HEK293 (cell line): ENCODE measurements at regions not wholly inside any gene's neighbourhood (a gene's known extent, or its start where the extent isn't known, plus 50 kb on each side); places are given as distances from the start of the nearest gene placed in this dataset.
A peak's percentile ranks its signal among the peaks of the same experiment; 100 is the strongest.
"Not testable (repeated sequence)": the region's sequence is repeated elsewhere in the genome, so short reads cannot be mapped to it uniquely, and the experiment has no call there.

ENCODE experiments used
- CTCF ChIA-PET: fragments of 350-600 bp; formaldehyde crosslinking; extraction: SDS; loops from one replicate; lab custom pipeline; 2021; ENCODE audit warnings: antibody characterized with exemption; lab: Yijun Ruan, JAX
- POLR2A ChIA-PET: fragments of 300-600 bp; formaldehyde crosslinking; extraction: SDS; loops from one replicate; lab custom pipeline; 2020; ENCODE audit warnings: antibody characterized with exemption, inconsistent platforms; lab: Yijun Ruan, JAX
- H3K27ac ChIP-seq: fragments of 200-500 bp; sonication (Bioruptor generic); 2 replicates; pipeline ENCODE4 v1.5.1; 2014; ENCODE audit warnings: low read depth, low read length, control low read depth, inconsistent platforms; ENCODE audit errors: extremely low read depth
- H3K36me3 ChIP-seq, 2 experiments: fragments of 200-500 bp in 1 of 2; sonication (Bioruptor generic) in 1 of 2; 1 replicate in 1 of 2; 2 replicates in 1 of 2; pipeline ENCODE4 v1.5.1; 2014 to 2017; ENCODE audit warnings: inconsistent platforms in 2 of 2, low read length in 2 of 2; ENCODE audit not compliant: control insufficient read depth in 2 of 2, insufficient read depth in 1 of 2
- H3K4me1 ChIP-seq: fragments of 200-500 bp; sonication (Bioruptor generic); 2 replicates; pipeline ENCODE4 v1.5.1; 2014; ENCODE audit warnings: mild to moderate bottlenecking, low read length, inconsistent platforms; ENCODE audit not compliant: control insufficient read depth, insufficient read depth
- H3K4me3 ChIP-seq: 2 replicates; pipeline ENCODE4 v1.5.1; 2011; ENCODE audit warnings: low read depth, mild to moderate bottlenecking, control low read depth, low read length, moderate library complexity
- H3K9me3 ChIP-seq: fragments of 200-500 bp; sonication (Bioruptor generic); 2 replicates; pipeline ENCODE4 v1.5.1; 2014; ENCODE audit warnings: low read depth, low read length, inconsistent platforms; ENCODE audit not compliant: control insufficient read depth, insufficient read depth
- BCL11B ChIP-seq: fragments of 450-650 bp; formaldehyde crosslinking; IDR thresholded peaks from 2 replicates; pipeline ENCODE4 v1.5.1; 2016; ENCODE audit warnings: low read depth, missing biosample characterization, missing genetic modification characterization
- GLIS1 ChIP-seq: fragments of 450-650 bp; formaldehyde crosslinking; IDR thresholded peaks from 2 replicates; pipeline ENCODE4 v1.5.1; 2016; ENCODE audit warnings: missing biosample characterization, missing genetic modification characterization
- IKZF3 ChIP-seq: fragments of 450-650 bp; IDR thresholded peaks from 2 replicates; pipeline ENCODE4 v1.5.0; 2018; ENCODE audit warnings: missing biosample characterization, mild to moderate bottlenecking, missing genetic modification characterization, moderate library complexity
- KLF8 ChIP-seq: fragments of 450-650 bp; formaldehyde crosslinking; IDR thresholded peaks from 2 replicates; pipeline ENCODE4 v1.5.1; 2016; ENCODE audit warnings: missing biosample characterization, missing genetic modification characterization
- KLF9 ChIP-seq: fragments of 450-650 bp; formaldehyde crosslinking; IDR thresholded peaks from 2 replicates; pipeline ENCODE4 v1.5.1; 2016; ENCODE audit warnings: missing biosample characterization, missing genetic modification characterization, low read depth
- MYNN ChIP-seq: fragments of 450-650 bp; formaldehyde crosslinking; IDR thresholded peaks from 2 replicates; pipeline ENCODE4 v1.5.1; 2016; ENCODE audit warnings: missing biosample characterization, missing genetic modification characterization, borderline replicate concordance
- SP2 ChIP-seq: fragments of 450-650 bp; formaldehyde crosslinking; IDR thresholded peaks from 2 replicates; pipeline ENCODE4 v1.5.1; 2016; ENCODE audit warnings: missing biosample characterization, missing genetic modification characterization
- SP3 ChIP-seq: fragments of 450-650 bp; formaldehyde crosslinking; IDR thresholded peaks from 2 replicates; pipeline ENCODE4 v1.5.1; 2016; ENCODE audit warnings: missing biosample characterization, missing genetic modification characterization
- YY1 ChIP-seq: fragments of 450-650 bp; formaldehyde crosslinking; IDR thresholded peaks from 2 replicates; pipeline ENCODE4 v1.5.1; 2018; ENCODE audit warnings: missing biosample characterization, missing genetic modification characterization
- ZBTB17 ChIP-seq: fragments of 450-650 bp; formaldehyde crosslinking; IDR thresholded peaks from 2 replicates; pipeline ENCODE4 v1.5.1; 2016; ENCODE audit warnings: missing biosample characterization, missing genetic modification characterization
- ZBTB48 ChIP-seq: fragments of 450-650 bp; formaldehyde crosslinking; IDR thresholded peaks from 2 replicates; pipeline ENCODE4 v1.5.1; 2016; ENCODE audit warnings: missing biosample characterization, missing genetic modification characterization
- ZBTB8A ChIP-seq: fragments of 450-650 bp; formaldehyde crosslinking; IDR thresholded peaks from 2 replicates; pipeline ENCODE4 v1.5.1; 2016; ENCODE audit warnings: missing biosample characterization, missing genetic modification characterization
- ZFHX2 ChIP-seq: fragments of 450-650 bp; formaldehyde crosslinking; conservative IDR thresholded peaks from 2 replicates; pipeline ENCODE4 v1.5.1; 2016; ENCODE audit warnings: missing biosample characterization, missing genetic modification characterization
- ZNF121 ChIP-seq: fragments of 450-650 bp; formaldehyde crosslinking; IDR thresholded peaks from 2 replicates; pipeline ENCODE4 v1.5.1; 2016; ENCODE audit warnings: missing biosample characterization, missing genetic modification characterization
- ZNF2 ChIP-seq: fragments of 450-650 bp; formaldehyde crosslinking; IDR thresholded peaks from 2 replicates; pipeline ENCODE4 v1.5.1; 2016; ENCODE audit warnings: missing biosample characterization, missing genetic modification characterization
- ZNF341 ChIP-seq: fragments of 450-650 bp; formaldehyde crosslinking; IDR thresholded peaks from 2 replicates; pipeline ENCODE4; 2016; ENCODE audit warnings: low read depth, missing biosample characterization, missing genetic modification characterization
- ZNF394 ChIP-seq: fragments of 450-650 bp; formaldehyde crosslinking; IDR thresholded peaks from 2 replicates; pipeline ENCODE4 v1.5.1; 2016; ENCODE audit warnings: missing biosample characterization, missing genetic modification characterization, mild to moderate bottlenecking, moderate library complexity, borderline replicate concordance
- ZNF398 ChIP-seq: fragments of 450-650 bp; formaldehyde crosslinking; IDR thresholded peaks from 2 replicates; pipeline ENCODE4 v1.5.1; 2017; ENCODE audit warnings: missing biosample characterization, missing genetic modification characterization
- ZNF600 ChIP-seq: fragments of 450-650 bp; formaldehyde crosslinking; IDR thresholded peaks from 2 replicates; pipeline ENCODE4 v1.5.1; 2016; ENCODE audit warnings: missing biosample characterization, missing genetic modification characterization
- TF ChIP-seq, protein P1 (sequence below): fragments of 450-650 bp; formaldehyde crosslinking; IDR thresholded peaks from 2 replicates; pipeline ENCODE4 v1.5.1; 2016; ENCODE audit warnings: missing biosample characterization, missing genetic modification characterization
- TF ChIP-seq, protein P2 (sequence below): fragments of 450-650 bp; formaldehyde crosslinking; conservative IDR thresholded peaks from 2 replicates; pipeline ENCODE4 v1.5.1; 2016; ENCODE audit warnings: low read depth, missing biosample characterization, missing genetic modification characterization
- TF ChIP-seq, protein P3 (sequence below): fragments of 450-650 bp; formaldehyde crosslinking; IDR thresholded peaks from 2 replicates; pipeline ENCODE4 v1.5.1; 2016; ENCODE audit warnings: missing biosample characterization, missing genetic modification characterization
- TF ChIP-seq, protein P4 (sequence below): fragments of 450-650 bp; formaldehyde crosslinking; IDR thresholded peaks from 2 replicates; pipeline ENCODE4 v1.5.1; 2017; ENCODE audit warnings: missing biosample characterization, missing genetic modification characterization

- peak; percentile 79 for TF ChIP-seq ZBTB17 (tag by site-specific recombination)
- TF ChIP-seq ZNF341 (tag by site-specific recombination), result peak; percentile 55
- TF ChIP-seq, protein P1, sequence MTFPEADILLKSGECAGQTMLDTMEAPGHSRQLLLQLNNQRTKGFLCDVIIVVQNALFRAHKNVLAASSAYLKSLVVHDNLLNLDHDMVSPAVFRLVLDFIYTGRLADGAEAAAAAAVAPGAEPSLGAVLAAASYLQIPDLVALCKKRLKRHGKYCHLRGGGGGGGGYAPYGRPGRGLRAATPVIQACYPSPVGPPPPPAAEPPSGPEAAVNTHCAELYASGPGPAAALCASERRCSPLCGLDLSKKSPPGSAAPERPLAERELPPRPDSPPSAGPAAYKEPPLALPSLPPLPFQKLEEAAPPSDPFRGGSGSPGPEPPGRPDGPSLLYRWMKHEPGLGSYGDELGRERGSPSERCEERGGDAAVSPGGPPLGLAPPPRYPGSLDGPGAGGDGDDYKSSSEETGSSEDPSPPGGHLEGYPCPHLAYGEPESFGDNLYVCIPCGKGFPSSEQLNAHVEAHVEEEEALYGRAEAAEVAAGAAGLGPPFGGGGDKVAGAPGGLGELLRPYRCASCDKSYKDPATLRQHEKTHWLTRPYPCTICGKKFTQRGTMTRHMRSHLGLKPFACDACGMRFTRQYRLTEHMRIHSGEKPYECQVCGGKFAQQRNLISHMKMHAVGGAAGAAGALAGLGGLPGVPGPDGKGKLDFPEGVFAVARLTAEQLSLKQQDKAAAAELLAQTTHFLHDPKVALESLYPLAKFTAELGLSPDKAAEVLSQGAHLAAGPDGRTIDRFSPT, result peak; percentile 100
- TF ChIP-seq ZNF121 (tag by site-specific recombination), result peak; percentile 98
- TF ChIP-seq GLIS1, result peak; percentile 60
- TF ChIP-seq ZNF398 (tag by site-specific recombination), result 0 out of 2 replicates have a peak, but pooled peaks have one; percentile 30
- TF ChIP-seq ZBTB8A (tag by site-specific recombination), result peak; percentile 84
- TF ChIP-seq KLF9 (tag by site-specific recombination), result peak; percentile 37; the same call in 1 of the 2 replicates
- TF ChIP-seq MYNN (tag by site-specific recombination), result peak; percentile 60; the same call in 1 of the 2 replicates
- peak; percentile 84; the same call in 1 of the 2 replicates for TF ChIP-seq BCL11B (tag by site-specific recombination)
- TF ChIP-seq ZNF394, result peak; percentile 60
- peak; percentile 68; the same call in 1 of the 2 replicates for TF ChIP-seq ZNF2
- TF ChIP-seq SP3, result peak; percentile 88
- TF ChIP-seq, protein P2, sequence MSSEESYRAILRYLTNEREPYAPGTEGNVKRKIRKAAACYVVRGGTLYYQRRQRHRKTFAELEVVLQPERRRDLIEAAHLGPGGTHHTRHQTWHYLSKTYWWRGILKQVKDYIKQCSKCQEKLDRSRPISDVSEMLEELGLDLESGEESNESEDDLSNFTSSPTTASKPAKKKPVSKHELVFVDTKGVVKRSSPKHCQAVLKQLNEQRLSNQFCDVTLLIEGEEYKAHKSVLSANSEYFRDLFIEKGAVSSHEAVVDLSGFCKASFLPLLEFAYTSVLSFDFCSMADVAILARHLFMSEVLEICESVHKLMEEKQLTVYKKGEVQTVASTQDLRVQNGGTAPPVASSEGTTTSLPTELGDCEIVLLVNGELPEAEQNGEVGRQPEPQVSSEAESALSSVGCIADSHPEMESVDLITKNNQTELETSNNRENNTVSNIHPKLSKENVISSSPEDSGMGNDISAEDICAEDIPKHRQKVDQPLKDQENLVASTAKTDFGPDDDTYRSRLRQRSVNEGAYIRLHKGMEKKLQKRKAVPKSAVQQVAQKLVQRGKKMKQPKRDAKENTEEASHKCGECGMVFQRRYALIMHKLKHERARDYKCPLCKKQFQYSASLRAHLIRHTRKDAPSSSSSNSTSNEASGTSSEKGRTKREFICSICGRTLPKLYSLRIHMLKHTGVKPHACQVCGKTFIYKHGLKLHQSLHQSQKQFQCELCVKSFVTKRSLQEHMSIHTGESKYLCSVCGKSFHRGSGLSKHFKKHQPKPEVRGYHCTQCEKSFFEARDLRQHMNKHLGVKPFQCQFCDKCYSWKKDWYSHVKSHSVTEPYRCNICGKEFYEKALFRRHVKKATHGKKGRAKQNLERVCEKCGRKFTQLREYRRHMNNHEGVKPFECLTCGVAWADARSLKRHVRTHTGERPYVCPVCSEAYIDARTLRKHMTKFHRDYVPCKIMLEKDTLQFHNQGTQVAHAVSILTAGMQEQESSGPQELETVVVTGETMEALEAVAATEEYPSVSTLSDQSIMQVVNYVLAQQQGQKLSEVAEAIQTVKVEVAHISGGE, result peak; percentile 72; the same call in 1 of the 2 replicates
- peak; percentile 98 for TF ChIP-seq ZBTB48
- 0 out of 2 replicates have a peak, but pooled peaks have one; percentile 32 for TF ChIP-seq IKZF3
- TF ChIP-seq, protein P3, sequence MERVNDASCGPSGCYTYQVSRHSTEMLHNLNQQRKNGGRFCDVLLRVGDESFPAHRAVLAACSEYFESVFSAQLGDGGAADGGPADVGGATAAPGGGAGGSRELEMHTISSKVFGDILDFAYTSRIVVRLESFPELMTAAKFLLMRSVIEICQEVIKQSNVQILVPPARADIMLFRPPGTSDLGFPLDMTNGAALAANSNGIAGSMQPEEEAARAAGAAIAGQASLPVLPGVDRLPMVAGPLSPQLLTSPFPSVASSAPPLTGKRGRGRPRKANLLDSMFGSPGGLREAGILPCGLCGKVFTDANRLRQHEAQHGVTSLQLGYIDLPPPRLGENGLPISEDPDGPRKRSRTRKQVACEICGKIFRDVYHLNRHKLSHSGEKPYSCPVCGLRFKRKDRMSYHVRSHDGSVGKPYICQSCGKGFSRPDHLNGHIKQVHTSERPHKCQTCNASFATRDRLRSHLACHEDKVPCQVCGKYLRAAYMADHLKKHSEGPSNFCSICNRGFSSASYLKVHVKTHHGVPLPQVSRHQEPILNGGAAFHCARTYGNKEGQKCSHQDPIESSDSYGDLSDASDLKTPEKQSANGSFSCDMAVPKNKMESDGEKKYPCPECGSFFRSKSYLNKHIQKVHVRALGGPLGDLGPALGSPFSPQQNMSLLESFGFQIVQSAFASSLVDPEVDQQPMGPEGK (tag by site-specific recombination), result peak; percentile 63
- peak; percentile 96; the same call in 1 of the 2 replicates for TF ChIP-seq KLF8 (tag by site-specific recombination)
- peak; percentile 61 for TF ChIP-seq ZNF600 (tag by site-specific recombination)
- TF ChIP-seq ZFHX2 (tag by site-specific recombination), result peak; percentile 23; the same call in 1 of the 2 replicates
- peak; percentile 97 for TF ChIP-seq YY1
- peak; percentile 77 for TF ChIP-seq SP2
- TF ChIP-seq, protein P4, sequence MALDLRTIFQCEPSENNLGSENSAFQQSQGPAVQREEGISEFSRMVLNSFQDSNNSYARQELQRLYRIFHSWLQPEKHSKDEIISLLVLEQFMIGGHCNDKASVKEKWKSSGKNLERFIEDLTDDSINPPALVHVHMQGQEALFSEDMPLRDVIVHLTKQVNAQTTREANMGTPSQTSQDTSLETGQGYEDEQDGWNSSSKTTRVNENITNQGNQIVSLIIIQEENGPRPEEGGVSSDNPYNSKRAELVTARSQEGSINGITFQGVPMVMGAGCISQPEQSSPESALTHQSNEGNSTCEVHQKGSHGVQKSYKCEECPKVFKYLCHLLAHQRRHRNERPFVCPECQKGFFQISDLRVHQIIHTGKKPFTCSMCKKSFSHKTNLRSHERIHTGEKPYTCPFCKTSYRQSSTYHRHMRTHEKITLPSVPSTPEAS (tag by site-specific recombination), result peak; percentile 61
- TF ChIP-seq, all 188 proteins: peak for 46; not testable (repeated sequence) for 142
Measured at GRCh38 chrX:115732530-115732929, 171.6 kb downstream of the PLS3 start (continued).

DNA sequence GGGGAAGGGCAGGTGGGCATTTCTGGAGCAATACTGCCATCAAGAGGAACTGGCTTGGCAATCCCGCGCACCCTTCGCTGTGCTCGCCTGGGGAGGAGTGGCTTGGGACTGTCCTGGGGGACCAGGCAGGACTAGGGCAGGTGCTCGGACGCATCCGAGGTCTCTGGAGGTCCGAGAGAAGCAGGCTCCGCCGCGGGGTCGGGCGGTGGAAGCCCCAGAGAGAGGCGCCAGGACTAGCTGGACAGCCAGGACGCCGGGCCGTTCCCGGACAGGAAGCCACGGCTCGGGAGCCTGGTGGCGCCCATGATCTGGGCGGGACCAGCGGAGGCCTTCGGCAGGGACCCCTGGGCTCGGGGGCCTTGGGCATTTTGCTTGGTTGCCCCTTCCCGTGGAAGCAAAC is 174.3 kb downstream of the PLS3 start:
- H3K27ac ChIP-seq, POLR2A ChIA-PET, CTCF ChIA-PET, H3K4me1 ChIP-seq, H3K36me3 ChIP-seq, H3K9me3 ChIP-seq: not testable (repeated sequence)
- H3K4me3 ChIP-seq, result peak overlapping the region; percentile 38
